Activated CD4-positive, alpha-beta T cell treated with anti-CD3 and anti-CD28 coated beads, Interleukin-10, Interleukin-2, amounts not matched to agents 100 ng/mL and 50 ng/mL, durations not matched to agents 16 hours and 8 hours (primary cell): ENCODE measurements at regions not wholly inside any gene's neighbourhood (a gene's known extent, or its start where the extent isn't known, plus 50 kb on each side); places are given as distances from the start of the nearest gene placed in this dataset.
"Not testable (repeated sequence)": the region's sequence is repeated elsewhere in the genome, so short reads cannot be mapped to it uniquely, and the experiment has no call there.

Experiments
- DNase-seq: peaks from one replicate; pipeline ENCODE4 v3.0.0-alpha.2; 2020

DNA sequence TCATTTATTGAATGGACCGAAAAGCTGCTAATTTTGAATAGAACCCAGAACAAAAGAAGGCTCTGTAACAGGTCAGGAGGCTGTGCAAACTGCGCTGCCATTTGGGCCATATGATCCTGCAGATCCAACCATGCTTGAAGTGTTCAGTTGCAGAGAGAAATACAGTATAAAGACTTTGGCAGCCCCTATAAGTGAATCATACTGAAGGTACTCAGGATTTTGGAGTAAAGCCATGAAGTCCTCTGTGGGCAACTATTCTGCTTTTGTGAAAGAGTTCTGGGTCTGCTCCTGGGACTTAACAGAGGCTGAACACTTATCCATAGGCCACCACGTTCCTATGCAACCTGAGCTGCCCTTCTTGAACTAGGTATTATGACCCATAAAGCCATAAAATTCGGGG, 1613.6 kb upstream of the PRMT6 start:
- DNase-seq = no peak

DNA sequence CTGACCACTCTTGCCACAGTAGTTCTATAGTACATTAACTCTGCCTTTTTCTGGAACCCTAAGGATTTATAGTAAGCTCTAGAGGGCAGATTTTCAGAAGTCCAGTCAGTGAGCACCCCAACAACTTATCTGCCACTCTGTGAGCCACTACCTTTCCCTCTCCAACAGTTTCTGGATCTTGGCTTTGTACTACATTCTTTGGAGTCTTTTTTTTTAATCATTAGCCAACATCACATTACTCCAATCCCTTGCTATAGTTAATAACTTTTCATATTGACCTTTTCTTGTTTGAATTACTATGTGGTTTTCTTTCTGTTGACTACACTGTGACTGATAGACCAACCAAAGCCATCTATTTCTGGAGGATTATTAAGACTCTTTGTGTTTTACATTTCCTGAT, 1596.7 kb upstream of the PRMT6 start:
- no peak for DNase-seq

DNA sequence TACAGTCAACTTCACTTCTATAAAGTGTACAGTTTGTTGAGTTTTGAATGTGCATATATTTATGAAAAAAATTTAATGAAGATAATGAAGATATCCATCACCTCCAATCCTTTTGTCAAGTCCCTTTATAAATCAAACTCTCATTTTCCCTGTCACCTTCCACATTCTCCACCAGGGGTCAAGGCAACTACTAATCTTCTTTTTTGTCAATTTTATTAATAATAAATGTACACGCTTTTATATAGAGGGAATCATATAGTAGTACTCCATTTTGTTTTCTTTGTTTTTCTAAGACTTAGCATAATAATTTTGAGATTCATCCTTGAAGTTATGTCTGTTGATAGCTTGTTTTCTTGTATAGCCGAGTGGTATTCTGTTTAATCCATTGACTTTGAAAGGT, 1594.2 kb upstream of the PRMT6 start:
- no peak for DNase-seq

DNA sequence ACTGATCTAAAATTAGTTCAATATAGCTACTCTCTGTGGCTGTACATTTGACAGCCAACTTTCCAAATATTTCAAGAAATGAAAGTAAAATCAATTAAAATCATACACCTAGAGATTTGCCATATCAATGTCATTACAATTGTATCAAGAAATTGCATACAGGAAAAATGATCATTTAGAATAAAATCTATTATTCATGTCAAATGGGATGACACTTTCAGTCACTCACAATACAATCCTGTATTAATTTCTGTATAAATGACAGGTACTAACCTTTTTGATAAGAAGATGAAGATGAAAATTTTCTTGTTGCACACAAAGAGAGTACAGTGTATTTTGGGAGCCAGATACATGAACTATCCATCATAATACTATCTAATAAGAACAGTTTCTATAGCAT, 1588.9 kb upstream of the PRMT6 start:
- no peak for DNase-seq

DNA sequence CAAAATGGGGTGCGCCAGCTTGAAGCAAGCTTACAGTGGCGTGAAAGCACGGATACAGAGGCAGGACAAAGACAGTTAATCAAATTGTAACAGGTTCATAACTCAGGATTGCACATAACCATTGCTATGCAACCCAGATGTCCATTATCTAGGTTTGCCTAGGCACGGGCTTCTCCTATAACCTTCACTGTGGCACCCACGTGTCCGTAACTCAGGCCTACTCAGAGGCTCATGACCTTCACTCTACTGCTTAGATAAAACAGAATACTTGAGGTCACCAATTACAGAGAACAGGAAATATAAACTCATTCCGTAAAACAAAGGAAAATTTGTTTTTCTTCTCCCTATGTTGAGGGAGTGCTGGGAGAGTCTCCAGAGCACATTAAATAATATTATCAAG, 1585.9 kb upstream of the PRMT6 start:
- not testable (repeated sequence) for DNase-seq

DNA sequence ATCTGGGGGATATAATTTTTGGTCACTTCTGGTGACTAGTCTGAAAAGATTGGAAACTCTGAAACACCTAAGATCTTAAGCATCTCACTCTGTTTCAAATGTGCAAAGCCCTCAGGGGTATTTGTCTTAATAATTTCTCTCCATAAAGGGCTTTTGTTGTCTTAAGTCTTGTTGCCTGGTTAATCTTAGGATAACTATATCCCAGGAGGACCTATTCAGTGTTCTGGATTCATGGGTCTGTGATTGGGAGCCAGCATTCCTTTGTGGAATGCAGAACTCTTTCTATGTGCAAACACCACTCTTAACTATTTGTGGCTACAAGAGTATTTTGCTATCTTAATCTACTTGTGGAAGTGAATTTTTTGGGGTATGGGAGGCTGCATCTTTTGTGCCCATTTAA, 1573.0 kb upstream of the PRMT6 start:
- DNase-seq = no peak

DNA sequence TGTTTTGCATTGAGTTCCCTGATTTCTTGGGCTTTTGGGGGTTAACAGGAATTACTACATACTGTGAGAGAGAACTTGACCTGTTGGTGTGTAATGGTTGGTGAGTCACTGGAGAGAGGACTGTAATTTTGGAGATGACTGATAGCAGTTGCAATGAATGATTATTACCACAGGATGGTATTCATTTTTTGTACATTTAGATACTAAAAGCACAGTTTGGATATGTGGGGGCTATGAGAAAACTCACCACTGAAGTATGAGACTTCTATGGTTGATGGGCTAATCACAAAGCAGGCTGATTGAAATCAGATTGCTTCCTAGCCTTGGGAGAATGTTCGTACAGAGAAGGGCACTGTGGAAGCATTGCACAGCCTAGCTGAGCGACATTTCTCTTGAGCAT, 1571.3 kb upstream of the PRMT6 start:
- no peak for DNase-seq

DNA sequence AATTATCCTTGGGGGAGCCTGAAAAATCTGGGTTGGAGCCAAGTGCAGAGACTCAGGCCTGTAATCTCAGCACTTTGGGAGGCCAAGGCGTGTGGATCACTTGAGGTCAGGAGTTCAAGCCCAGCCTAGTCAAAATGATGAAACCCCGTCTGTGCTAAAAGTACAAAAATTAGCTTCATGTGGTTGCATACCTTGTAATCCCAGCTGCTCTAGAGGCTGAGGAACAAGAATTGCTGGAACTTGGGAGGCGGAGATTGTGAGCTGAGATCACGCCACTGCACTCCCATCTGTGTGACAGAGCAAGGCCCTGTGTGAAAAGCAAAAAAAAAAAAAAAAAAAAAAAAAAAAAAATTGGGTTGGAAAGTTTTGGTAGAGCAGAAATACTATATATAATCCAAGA, 1563.6 kb upstream of the PRMT6 start:
- no peak for DNase-seq

DNA sequence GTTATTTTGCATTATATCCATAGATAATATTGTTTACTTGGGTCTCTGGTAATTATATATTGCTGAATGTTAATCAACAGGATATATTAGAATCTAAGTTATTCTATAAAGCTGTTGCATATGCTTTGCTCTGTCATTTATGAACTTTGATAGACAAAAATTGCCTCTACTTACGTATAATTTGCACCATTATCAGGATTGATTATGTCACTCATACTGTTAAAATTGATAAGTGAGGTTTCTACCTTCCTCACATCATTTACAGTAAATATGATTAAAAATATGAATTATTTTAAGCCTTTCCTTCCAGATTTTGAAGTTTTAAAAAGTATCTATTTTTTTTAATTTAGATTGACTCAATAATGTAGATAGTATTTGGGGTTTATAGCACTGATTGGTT, 1540.4 kb upstream of the PRMT6 start:
- no peak for DNase-seq

DNA sequence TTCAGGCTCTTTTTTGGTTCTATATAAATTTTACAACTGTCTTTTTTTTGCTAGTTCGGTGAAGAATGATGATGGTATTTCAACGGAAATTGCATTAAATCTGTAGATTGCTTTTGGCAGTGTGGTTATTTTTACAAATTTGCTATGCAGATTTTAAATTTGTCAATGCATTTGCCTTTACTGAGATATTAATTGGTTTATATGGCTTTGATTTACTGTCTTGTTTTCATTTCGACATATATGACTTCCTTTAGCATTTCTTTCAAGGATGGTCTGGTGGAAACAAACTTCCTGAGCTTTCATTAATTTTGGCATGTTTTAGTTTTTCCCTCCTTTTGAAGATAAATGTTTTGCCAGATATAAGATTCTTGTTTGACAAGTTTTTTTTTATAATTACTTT, 1522.5 kb upstream of the PRMT6 start:
- no peak for DNase-seq

DNA sequence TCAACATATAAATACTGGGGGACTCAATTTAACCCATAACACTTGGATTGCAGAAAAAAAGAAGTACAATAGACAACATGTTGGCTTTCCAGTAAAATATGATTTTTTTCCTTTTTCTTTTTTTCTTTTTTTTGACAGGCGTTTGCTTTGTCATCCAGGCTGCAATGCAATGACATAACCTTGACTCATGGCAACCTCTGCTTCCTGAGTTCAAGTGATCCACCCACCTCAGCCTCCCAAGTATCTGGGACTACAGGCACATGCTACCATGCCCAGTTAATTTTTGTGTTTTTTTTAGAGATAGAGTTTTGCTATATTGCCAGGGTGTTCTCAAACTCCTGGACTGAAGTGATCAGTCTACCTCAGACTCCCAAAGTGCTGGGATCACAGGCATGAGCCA, 1512.0 kb upstream of the PRMT6 start:
- no peak for DNase-seq

DNA sequence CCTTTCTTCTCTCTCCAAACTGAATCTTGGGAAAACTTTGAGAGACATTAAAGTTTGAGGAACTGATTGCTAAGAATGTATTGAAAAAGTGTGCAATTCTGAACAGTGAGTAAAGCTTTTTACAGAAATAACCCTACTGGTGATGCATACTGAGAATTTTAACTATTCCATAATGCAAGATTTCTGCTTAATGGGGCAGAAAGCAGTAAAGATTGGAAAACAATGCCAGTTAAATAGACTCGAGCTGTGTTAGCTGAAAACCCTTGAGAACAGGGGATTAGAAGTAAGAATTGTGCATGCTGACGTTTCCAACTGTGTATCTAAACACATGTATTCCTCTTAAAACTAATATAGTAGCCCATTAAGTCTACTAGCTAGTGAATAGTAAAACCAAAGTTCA, 1500.2 kb upstream of the PRMT6 start:
- DNase-seq = no peak

DNA sequence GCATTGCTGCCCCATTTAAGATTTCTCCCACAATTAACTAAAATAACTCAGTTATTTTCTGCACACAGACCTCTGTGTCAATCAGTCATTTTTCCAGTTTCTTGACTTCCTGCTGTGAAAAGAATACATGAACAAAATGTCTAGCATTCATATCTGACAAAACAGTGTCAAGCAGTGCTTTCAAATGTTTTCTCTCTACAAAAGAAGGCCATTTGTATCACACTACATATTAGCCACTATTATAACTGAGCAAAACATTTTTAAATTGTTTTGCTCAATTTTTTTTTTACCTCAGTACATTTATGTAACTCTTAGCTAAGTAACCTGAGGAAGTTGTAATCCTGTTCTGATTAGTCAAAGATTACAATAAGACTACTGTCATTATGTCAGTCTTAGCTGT, 1498.5 kb upstream of the PRMT6 start:
- DNase-seq = no peak

DNA sequence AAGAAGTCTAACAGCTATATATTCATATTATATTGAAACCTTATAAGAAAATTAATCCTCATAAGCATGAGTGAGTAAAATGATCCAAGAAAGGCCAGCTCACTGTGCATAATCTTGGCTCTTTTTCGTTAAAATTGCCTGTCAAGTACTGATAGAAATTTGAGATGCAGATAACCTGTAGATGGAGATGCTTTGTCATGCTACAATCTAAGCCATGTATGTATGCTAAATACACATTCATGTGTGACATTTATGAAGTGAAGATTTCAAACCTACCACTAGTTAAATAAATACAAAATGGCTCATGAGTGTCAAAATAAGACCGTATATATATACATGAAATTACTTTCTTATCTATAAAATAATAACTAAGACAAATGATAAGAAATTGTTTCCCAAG, 1491.5 kb upstream of the PRMT6 start:
- no peak for DNase-seq

DNA sequence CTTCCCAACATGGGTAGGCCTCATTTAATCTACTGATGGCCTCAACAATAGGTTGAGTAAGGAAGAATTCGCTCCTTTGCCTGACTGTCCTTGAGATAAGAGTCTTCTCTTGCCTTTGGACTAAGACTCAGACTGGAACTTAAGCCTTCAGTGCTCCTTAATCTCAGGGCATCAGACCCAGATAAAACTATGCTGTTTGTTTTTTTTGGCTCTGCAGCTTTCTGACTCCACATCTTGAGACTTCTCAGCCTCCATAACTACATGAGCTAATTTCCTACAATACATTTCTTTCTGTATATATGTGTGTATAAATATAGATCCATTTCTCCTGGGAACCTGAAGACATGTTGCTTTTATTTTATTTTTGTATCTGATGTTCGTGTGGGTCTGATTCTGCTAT, 1470.7 kb upstream of the PRMT6 start:
- no peak for DNase-seq

DNA sequence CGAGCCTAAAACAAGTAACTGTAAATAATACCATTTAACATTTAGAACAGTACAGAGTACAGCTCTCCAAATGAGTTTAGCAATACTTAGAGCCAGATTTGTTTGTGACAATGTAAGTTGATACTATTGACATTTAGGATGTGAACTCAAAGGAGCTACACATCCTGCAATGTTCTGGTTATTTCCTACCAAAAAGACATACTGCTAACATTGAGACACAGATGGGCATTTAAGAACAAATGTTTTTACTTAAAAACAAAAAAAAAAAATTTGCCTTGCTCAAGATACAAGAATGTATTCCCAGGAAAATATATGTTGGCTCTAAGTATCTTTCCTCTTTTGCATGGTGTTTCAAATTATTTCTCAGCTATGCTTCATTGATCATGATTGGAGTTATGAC, 1464.8 kb upstream of the PRMT6 start:
- DNase-seq = no peak

DNA sequence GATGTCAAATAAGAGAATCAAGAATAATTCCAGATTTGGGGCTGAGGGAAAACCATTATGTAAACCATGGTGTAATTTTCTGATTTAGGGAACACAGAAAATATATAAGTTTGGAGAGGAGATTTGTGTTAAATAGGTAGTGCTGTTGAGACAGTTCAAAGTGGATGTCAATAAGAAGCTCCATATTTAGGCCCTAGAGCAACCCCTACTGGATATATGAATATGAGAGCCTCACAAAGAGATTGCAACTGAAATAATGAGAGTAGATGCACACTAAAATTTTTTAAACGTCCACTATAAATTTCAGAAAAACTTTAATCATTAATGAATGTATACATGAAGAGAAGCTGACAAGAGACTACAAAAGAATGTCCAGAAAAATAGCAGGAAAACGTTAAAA, 1447.8 kb upstream of the PRMT6 start:
- DNase-seq = no peak

DNA sequence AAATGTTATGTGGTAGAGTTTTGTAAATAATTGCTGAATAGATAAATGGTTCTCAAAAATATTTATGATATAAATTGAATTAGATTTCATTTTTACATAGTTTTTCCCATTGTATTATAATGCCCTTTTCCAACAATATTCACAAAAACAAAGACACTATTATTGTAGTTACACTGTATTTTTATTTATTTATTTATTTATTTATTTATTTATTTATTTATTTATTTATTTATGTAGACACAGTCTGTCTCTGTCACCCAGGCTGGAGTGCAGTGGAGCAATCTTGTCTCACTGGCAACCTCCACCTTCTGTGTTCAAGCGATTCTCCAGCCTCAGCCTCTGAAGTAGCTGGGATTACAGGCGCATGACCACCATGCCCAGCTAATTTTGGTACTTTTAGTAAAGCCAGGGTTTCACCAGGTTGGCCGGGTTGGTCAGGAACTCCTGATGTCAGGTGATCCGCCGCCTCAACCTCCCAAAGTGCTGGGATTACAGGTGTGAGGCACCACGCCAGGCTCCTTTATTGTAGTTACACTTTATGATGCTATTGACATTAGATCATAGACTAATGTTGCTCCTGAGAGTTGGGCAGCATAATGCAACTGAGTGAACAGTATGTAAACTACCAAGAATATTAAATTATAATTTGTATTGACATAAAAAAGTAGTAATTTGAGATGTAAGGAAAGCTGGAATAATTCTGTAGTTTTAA, 1430.0 kb upstream of the PRMT6 start:
- DNase-seq = no peak

DNA sequence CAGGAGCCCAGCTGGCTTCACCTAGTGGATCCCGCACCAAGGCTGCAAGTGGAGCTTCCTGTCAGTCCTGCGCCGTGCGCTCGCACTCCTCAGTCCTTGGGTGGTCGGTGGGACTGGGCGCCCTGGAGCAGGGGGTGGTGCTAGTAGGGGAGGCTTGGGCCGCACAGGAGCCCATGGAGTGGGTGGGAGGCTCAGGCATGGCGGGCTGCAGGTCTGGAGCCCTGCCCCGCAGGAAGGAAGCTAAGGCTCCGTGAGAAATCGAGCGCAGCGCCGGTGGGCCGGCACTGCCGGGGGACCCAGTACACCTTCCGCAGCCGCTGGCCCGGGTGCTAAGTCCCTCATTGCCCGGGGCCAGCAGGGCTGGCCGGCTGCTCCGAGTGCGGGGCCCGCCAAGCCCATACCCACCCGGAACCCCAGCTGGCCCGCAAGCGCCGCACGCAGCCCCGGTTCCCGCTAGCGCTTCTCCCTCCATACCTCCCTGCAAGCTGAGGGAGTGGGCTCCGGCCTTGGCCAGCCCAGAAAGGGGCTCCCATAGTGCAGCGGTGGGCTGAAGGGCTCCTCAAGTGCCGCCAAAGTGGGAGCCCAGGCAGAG, 1425.2 kb upstream of the PRMT6 start:
- not testable (repeated sequence) for DNase-seq

DNA sequence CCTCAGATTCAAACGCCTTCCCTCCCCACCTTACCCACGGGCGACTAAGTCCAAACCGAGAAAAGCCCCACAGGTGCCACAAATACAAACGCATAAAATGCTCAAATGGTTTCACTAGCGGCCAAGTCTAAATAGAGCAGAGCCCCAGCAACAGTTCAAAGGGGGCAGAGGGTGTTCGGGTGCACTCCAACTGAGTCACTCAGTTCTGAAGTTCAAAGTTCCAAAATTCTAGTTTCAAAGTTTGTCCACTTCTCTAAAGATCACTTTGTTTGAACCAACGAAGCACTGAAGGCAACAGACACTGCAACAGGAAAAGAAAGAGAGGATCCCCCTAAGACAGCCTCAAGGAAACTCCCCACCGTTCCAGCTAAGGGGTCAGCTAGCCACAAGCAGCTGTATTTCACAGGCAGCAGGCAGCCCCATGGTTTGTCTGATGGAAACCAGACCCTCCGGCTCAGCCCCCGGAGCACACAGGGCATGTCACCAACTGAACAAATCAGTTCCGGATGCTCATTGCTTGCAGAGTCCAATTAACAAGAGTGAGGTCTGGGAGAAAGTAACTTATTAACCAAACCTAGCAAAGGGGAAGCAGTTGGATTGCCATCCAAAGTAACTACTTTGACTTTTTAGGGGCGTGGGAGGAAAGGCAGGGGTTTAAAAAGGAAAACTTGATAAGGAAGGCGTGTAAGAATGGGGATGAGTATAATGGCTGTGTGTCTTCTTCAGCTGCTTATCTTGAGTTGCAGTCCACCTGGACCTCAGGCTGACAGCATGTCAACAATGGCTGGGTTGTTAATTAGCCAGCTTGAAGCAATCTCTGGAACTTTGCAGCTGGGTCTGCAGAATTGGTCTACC, 1423.9 kb upstream of the PRMT6 start:
- no peak for DNase-seq

DNA sequence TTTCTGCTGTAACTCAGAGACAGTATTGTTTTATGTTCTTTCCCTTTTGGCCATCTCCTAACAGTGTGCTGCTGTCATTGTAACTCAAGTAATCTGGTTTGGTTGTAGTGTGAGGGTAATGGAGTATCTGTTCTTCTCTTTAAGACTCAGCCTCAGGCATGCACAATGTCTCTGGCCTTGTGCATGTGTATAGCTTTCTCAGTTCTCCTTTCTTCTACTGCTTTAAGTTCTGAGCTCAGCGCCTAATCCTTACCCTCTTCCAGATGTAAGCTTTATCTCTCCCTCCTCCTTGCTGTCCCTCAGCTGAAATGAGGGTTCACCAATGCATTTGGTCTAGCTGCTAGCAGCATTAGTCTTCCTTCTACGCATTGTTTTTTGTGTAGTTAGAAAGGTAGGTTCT, 1420.4 kb upstream of the PRMT6 start:
- DNase-seq = no peak

DNA sequence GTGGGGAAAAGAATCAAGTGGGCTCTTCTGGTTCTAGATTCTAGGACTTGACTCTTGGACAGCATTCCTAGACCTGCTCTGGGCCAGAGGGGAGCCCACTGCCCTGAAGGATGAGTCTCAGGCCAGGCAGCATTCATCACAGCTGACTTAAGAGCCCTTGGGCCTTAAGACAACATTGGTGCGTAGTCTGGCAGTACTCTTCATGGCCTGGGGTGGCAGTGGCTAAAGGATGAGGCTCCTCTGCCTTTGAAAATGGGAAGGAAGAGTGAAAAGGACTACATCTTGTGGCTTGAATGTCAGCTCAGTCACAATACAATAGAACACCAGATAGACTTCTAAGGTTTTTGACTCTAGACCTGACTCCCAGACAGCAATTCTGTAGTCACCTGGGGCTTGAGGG, 1415.1 kb upstream of the PRMT6 start:
- no peak for DNase-seq

DNA sequence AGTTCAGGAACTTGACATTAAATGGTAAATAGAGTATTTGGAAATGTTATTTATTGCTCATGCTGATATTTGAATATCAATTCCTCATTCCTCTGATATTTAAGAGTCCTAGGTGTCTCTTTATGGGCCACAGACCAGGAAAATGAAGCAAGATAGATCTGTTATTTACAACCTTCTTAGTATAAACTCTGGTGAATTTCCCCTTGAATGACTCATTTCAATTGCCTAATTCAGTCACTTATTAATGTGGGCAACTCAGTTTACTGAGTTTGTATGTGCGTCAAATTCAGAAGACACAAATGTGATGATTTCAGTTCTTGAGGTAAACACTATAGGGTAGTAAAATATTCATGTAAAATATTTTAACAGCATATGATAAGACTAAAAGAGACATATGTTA, 1404.4 kb upstream of the PRMT6 start:
- DNase-seq = no peak

DNA sequence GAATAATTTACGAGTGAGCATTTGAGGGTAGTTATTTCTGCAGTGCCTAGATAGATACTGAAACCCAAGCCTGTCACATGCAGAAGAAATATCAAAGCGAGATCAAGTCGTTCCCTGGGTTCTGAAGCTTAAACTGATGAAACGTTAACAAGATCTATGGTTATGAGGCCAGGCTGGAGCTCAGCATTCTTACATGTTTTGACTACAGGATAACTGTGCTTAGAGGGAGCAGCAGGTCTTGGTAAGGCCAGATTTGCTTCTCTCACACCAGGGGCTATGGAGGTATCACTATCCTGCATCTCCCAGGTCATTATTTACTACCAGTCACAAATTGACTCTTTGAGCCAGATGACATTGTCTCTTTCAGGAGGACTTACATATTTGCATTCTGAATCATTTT, 1401.4 kb upstream of the PRMT6 start:
- DNase-seq = no peak
